ENCODE measurements at regions not wholly inside any gene's neighbourhood (a gene's known extent, or its start where the extent isn't known, plus 50 kb on each side); places are given as distances from the start of the nearest gene placed in this dataset.
"Not testable (repeated sequence)": the region's sequence is repeated elsewhere in the genome, so short reads cannot be mapped to it uniquely, and the experiment has no call there.

DNA sequence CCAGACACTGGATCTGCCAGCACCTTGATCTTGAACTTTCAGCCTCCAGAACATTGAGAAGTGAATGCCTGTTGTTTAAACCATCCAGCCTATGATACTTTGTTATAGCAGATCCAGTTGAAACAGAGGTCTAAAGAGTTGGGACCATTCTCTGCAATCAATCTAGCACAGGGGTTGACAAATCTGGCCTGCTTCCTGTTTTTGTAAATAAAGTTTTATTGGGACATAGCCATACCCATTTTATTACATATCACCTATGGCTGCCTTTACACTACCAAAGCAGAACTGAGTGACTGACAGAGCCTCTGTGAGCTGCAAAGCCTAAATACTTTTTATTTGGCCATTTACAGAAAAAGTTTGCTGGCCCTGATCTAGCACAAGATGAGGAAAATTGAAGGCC lies 62.0 kb downstream of the BARX1 start:
- no peak for DNase-seq (ENCODE audit: low read depth)
- TF ChIP-seq, protein P1, sequence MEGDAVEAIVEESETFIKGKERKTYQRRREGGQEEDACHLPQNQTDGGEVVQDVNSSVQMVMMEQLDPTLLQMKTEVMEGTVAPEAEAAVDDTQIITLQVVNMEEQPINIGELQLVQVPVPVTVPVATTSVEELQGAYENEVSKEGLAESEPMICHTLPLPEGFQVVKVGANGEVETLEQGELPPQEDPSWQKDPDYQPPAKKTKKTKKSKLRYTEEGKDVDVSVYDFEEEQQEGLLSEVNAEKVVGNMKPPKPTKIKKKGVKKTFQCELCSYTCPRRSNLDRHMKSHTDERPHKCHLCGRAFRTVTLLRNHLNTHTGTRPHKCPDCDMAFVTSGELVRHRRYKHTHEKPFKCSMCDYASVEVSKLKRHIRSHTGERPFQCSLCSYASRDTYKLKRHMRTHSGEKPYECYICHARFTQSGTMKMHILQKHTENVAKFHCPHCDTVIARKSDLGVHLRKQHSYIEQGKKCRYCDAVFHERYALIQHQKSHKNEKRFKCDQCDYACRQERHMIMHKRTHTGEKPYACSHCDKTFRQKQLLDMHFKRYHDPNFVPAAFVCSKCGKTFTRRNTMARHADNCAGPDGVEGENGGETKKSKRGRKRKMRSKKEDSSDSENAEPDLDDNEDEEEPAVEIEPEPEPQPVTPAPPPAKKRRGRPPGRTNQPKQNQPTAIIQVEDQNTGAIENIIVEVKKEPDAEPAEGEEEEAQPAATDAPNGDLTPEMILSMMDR (IDR thresholded peaks at IDR 0.05; ENCODE audit: low read length, missing control alignments): no peak
- no peak overlapping the region for H3K4me3 ChIP-seq (replicated peaks; ENCODE audit: low read depth, low read length)

DNA sequence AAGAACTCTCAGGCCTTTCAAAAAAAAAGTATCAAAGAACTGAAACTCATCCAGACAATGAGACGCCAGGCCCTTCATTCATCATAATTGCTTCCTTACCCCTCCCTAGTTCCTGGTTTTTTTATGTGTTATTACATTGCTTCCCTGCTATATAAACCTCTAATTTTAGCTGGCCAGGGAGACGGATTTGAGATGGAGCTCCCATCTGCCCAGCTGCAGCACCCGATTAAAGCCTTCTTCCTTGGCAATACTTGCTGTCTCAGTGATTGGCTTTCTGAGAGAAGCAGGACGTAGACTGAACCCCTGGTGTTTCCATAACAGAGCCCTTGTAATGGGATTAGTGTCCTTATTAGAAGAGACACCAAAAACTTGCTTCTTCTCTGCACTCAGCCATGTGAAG lies 62.4 kb downstream of the BARX1 start:
- TF ChIP-seq, protein P1 (IDR thresholded peaks at IDR 0.05; ENCODE audit: low read length, missing control alignments): no peak
- H3K4me3 ChIP-seq (replicated peaks; ENCODE audit: low read depth, low read length): no peak overlapping the region
- DNase-seq (ENCODE audit: low read depth): no peak

GRCh38 chr9:93891549-93892310 lies 63.4 kb downstream of the BARX1 start:
- TF ChIP-seq, protein P1 (IDR thresholded peaks at IDR 0.05; ENCODE audit: low read length, missing control alignments): no peak
- no peak for DNase-seq (ENCODE audit: low read depth)
- H3K4me3 ChIP-seq (replicated peaks; ENCODE audit: low read depth, low read length): no peak overlapping the region

DNA sequence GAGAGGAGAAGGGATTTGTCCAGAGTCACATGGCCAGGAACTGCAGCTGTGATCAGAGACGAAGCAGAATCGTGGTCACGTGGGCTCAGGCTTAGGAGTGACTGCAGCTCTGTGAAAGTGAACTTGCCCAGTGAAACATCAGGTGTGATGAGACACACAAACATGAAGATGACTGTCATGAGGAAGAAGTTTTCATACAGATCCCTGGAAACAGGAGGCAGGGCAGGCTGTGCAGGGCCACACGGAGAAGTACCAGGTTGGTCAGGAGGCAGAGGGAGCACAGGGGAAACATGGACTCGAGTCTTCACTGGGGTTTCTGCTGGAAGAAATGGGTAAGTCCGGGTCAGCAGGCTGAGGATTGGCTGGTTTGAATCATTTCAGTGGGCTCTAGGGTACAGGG lies 64.1 kb downstream of the BARX1 start:
- DNase-seq (ENCODE audit: low read depth): no peak
- H3K4me3 ChIP-seq (replicated peaks; ENCODE audit: low read depth, low read length): no peak overlapping the region
- TF ChIP-seq, protein P1 (IDR thresholded peaks at IDR 0.05; ENCODE audit: low read length, missing control alignments): no peak

- no peak overlapping the region for H3K4me3 ChIP-seq (replicated peaks; ENCODE audit: low read depth, low read length)
- no peak for DNase-seq (ENCODE audit: low read depth)
- TF ChIP-seq, protein P1 (IDR thresholded peaks at IDR 0.05; ENCODE audit: low read length, missing control alignments): no peak
Measured at GRCh38 chr9:93890436-93890935, 64.7 kb downstream of the BARX1 start.

DNA sequence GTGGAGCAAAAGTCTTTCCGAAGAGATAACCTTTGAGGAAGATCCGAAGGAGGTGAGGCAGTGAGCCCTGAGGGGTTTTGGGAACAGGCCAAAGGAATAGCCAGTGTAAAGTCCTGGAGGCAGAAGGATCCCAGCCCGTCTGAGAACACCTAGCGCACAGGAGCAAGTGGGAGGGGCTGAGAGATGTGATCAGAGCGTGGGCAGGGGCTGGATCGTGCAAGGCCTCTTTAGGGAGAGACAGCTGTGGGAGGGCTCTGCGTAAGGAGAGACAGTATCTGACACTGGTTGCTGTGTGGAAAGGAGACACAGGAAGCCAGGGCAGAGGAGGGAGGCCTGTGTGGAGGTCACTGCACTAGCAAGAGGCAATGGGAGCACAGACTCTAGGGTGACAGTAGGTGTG lies 68.2 kb downstream of the BARX1 start:
- DNase-seq (ENCODE audit: low read depth): no peak
- H3K4me3 ChIP-seq (replicated peaks; ENCODE audit: low read depth, low read length): no peak overlapping the region
- TF ChIP-seq, protein P1 (IDR thresholded peaks at IDR 0.05; ENCODE audit: low read length, missing control alignments): no peak

DNA sequence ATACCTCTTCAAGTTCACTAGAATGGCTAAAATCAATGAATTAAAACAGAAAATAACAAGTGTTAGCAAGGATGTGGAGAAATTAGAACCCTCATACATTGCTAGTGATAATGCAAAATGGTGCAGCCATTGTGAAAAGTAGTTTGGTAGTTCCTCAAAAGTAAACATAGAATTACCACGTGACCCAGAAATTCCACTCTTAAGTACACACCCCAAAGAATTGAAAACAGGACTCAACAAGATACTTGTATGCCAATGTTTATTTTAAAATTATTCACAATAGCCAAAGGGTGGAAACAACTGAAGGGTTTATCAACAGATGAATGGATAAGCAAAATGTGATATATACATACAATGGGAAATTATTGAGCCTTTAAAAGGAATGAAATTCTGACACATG lies 70.3 kb downstream of the BARX1 start:
- TF ChIP-seq, protein P1 (IDR thresholded peaks at IDR 0.05; ENCODE audit: low read length, missing control alignments): no peak
- H3K4me3 ChIP-seq (replicated peaks; ENCODE audit: low read depth, low read length): no peak overlapping the region
- DNase-seq (ENCODE audit: low read depth): no peak

- not testable (repeated sequence) for H3K4me3 ChIP-seq (replicated peaks; ENCODE audit: low read depth, low read length); DNase-seq (ENCODE audit: low read depth)
Measured at GRCh38 chr9:93879662-93880407, 75.3 kb downstream of the BARX1 start.
